ENCODE measurements at regions not wholly inside any gene's neighbourhood (a gene's known extent, or its start where the extent isn't known, plus 50 kb on each side); places are given as distances from the start of the nearest gene placed in this dataset.

DNA sequence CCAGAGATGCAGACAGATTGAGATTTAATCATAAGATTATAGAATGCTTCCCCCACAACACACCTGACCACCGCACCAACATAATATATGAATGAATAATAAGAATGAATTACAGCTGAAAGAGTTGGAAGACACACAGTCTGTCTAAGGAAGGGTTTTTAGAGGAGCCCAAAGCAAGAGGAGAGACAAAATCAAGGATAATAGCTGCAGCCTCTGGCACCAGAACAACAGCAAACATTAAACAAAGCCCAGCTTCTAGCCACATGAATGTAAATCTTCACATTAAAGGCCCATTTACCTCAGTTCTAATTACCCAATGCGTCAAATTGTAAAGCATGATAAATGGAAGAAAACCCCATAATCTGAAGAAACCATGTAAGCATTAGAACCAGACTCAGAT, 133.9 kb downstream of the SPCS3 start:
- TF ChIP-seq, protein P1, sequence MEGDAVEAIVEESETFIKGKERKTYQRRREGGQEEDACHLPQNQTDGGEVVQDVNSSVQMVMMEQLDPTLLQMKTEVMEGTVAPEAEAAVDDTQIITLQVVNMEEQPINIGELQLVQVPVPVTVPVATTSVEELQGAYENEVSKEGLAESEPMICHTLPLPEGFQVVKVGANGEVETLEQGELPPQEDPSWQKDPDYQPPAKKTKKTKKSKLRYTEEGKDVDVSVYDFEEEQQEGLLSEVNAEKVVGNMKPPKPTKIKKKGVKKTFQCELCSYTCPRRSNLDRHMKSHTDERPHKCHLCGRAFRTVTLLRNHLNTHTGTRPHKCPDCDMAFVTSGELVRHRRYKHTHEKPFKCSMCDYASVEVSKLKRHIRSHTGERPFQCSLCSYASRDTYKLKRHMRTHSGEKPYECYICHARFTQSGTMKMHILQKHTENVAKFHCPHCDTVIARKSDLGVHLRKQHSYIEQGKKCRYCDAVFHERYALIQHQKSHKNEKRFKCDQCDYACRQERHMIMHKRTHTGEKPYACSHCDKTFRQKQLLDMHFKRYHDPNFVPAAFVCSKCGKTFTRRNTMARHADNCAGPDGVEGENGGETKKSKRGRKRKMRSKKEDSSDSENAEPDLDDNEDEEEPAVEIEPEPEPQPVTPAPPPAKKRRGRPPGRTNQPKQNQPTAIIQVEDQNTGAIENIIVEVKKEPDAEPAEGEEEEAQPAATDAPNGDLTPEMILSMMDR (IDR thresholded peaks at IDR 0.05; ENCODE audit: insufficient read depth, low read length) = no peak
- no peak for TF ChIP-seq POLR2AphosphoS5 (IDR thresholded peaks at IDR 0.05; ENCODE audit: low read depth)
- TF ChIP-seq, protein P2, sequence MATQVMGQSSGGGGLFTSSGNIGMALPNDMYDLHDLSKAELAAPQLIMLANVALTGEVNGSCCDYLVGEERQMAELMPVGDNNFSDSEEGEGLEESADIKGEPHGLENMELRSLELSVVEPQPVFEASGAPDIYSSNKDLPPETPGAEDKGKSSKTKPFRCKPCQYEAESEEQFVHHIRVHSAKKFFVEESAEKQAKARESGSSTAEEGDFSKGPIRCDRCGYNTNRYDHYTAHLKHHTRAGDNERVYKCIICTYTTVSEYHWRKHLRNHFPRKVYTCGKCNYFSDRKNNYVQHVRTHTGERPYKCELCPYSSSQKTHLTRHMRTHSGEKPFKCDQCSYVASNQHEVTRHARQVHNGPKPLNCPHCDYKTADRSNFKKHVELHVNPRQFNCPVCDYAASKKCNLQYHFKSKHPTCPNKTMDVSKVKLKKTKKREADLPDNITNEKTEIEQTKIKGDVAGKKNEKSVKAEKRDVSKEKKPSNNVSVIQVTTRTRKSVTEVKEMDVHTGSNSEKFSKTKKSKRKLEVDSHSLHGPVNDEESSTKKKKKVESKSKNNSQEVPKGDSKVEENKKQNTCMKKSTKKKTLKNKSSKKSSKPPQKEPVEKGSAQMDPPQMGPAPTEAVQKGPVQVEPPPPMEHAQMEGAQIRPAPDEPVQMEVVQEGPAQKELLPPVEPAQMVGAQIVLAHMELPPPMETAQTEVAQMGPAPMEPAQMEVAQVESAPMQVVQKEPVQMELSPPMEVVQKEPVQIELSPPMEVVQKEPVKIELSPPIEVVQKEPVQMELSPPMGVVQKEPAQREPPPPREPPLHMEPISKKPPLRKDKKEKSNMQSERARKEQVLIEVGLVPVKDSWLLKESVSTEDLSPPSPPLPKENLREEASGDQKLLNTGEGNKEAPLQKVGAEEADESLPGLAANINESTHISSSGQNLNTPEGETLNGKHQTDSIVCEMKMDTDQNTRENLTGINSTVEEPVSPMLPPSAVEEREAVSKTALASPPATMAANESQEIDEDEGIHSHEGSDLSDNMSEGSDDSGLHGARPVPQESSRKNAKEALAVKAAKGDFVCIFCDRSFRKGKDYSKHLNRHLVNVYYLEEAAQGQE (IDR thresholded peaks at IDR 0.05; ENCODE audit: insufficient replicate concordance, low read depth) = no peak
- TF ChIP-seq SPI1 (IDR thresholded peaks at IDR 0.05; ENCODE audit: borderline replicate concordance, low read depth) = no peak
